ENCODE measurements at regions not wholly inside any gene's neighbourhood (a gene's known extent, or its start where the extent isn't known, plus 50 kb on each side); places are given as distances from the start of the nearest gene placed in this dataset.

DNA sequence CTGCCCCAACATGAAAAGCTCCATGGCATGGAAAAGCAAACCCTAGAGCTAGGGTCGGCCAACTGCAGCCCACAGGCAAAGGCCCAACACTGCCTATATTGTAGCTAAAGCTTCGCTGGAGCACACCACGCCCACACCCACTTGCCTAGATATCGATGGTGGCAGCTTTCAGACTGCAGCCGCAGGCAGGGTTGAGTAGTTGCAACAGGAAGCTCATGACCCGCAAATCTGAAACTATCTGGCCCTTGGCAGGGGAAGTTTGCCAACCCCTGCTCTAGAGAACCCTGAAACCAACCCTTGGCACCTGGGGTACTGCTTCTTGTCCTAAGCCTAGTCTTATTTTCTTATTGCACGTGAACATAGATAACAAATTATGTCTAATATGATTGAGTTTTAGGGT is 250.0 kb downstream of the SOX11 start:
- no peak overlapping the region for H3K4me2 ChIP-seq (ENCODE audit: insufficient read depth, insufficient read length, low read length)
- no peak overlapping the region for H2BK120ac ChIP-seq (ENCODE audit: low read depth, low read length, poor library complexity, severe bottlenecking)
- no peak overlapping the region for H2AK5ac ChIP-seq (ENCODE audit: insufficient read length, low read length)
- H4K8ac ChIP-seq (replicated peaks; ENCODE audit: insufficient read length, low read depth, low read length), result no peak overlapping the region
- no peaks in the 10 kb centered on the region for H4K20me1 ChIP-seq (ENCODE audit: control insufficient read depth, insufficient read depth, insufficient read length)
- H3K9ac ChIP-seq (ENCODE audit: extremely low read depth, insufficient read length, low read length), result no peak overlapping the region
- no peak overlapping the region for H3T11ph ChIP-seq (ENCODE audit: low read length)
- no peak overlapping the region for H2BK15ac ChIP-seq (ENCODE audit: low read depth, low read length)
- Mint-ChIP-seq H3K27ac (no peak overlapping the region), H3K27me3 (ENCODE audit: low read depth) (peaks cover 4% of the 10 kb centered on the region; the same call in 1 of the 2 replicates), H3K36me3 (ENCODE audit: insufficient read depth in 1 of 3, low read depth in 3 of 3) (no peaks in the 10 kb centered on the region), H3K9me3 (no peaks in the 10 kb centered on the region; a peak in 1 of 5 replicates), H3K4me3 (no peak overlapping the region), H3K4me1 (peaks cover 37% of the 10 kb centered on the region in 2 experiments)
- H3K79me1 ChIP-seq (ENCODE audit: insufficient read depth, low read depth, low read length, poor library complexity, severe bottlenecking), result no peaks in the 10 kb centered on the region
- no peak overlapping the region for H3K27ac ChIP-seq (ENCODE audit: insufficient read length, low read depth, low read length)
- H2BK12ac ChIP-seq (ENCODE audit: insufficient read length, low read depth, low read length), result no peak overlapping the region
- no peak overlapping the region for H4K5ac ChIP-seq (ENCODE audit: insufficient read length, low read depth, low read length)
- no peak overlapping the region for H3K14ac ChIP-seq (ENCODE audit: insufficient read depth, low read length)
- no peak overlapping the region for H2BK5ac ChIP-seq (ENCODE audit: insufficient read length, low read length)
- no peak for DNase-seq
- H3K4ac ChIP-seq (ENCODE audit: low read depth, low read length), result no peak overlapping the region
- whole genome bisulfite sequencing (ENCODE audit: extremely low coverage, insufficient read length, low lambda C conversion rate), result no CpG with 5 or more reads among the region's 7 CpGs
- no peak overlapping the region for H4K91ac ChIP-seq (ENCODE audit: insufficient read length, low read depth, low read length)
- TF ChIP-seq, protein P1, sequence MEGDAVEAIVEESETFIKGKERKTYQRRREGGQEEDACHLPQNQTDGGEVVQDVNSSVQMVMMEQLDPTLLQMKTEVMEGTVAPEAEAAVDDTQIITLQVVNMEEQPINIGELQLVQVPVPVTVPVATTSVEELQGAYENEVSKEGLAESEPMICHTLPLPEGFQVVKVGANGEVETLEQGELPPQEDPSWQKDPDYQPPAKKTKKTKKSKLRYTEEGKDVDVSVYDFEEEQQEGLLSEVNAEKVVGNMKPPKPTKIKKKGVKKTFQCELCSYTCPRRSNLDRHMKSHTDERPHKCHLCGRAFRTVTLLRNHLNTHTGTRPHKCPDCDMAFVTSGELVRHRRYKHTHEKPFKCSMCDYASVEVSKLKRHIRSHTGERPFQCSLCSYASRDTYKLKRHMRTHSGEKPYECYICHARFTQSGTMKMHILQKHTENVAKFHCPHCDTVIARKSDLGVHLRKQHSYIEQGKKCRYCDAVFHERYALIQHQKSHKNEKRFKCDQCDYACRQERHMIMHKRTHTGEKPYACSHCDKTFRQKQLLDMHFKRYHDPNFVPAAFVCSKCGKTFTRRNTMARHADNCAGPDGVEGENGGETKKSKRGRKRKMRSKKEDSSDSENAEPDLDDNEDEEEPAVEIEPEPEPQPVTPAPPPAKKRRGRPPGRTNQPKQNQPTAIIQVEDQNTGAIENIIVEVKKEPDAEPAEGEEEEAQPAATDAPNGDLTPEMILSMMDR (conservative IDR thresholded peaks at IDR 0.05), result no peak
- peaks cover 2% of the 10 kb centered on the region; the same call in 1 of the 2 replicates for H3K4me1 ChIP-seq (ENCODE audit: insufficient read depth, low read length)
- H3K27me3 ChIP-seq (ENCODE audit: insufficient read depth, low read length), result no peaks in the 10 kb centered on the region
- H3K23ac ChIP-seq (ENCODE audit: insufficient read length, low read depth, low read length), result no peak overlapping the region
- no peak overlapping the region for H2BK20ac ChIP-seq (ENCODE audit: low read depth, low read length, poor library complexity, severe bottlenecking)
- no peaks in the 10 kb centered on the region for H3K23me2 ChIP-seq (ENCODE audit: insufficient read length, low read depth, low read length, poor library complexity, severe bottlenecking)
- no peak overlapping the region for H3K18ac ChIP-seq (ENCODE audit: insufficient read length, low read depth, low read length)
- H2AFZ ChIP-seq (ENCODE audit: low read length), result no peak overlapping the region
- H3K79me2 ChIP-seq (ENCODE audit: insufficient read depth, low read length), result no peaks in the 10 kb centered on the region
- H3K56ac ChIP-seq (ENCODE audit: insufficient read length, low read depth, low read length), result no peak overlapping the region
- H3K9me3 ChIP-seq (ENCODE audit: control insufficient read depth, low read depth, low read length), result no peaks in the 10 kb centered on the region

Measured in H9 (cell line).